Breast epithelium (tissue), 4 donors: ENCODE measurements at regions not wholly inside any gene's neighbourhood (a gene's known extent, or its start where the extent isn't known, plus 50 kb on each side); places are given as distances from the start of the nearest gene placed in this dataset.
"Not testable (repeated sequence)": the region's sequence is repeated elsewhere in the genome, so short reads cannot be mapped to it uniquely, and the experiment has no call there.

Experiments
- DNase-seq, 2 donors: peaks; one replicate each; pipeline ENCODE4 v3.0.0-alpha.2; 2019; ENCODE audit warnings: low spot score in 2 of 2
- H3K27ac ChIP-seq, 2 donors: fragments of 200-600 bp; sonication (generic) in 1 of 2; one replicate each; pipeline ENCODE4 v1.5.1; 2016 to 2019; ENCODE audit warnings: mild to moderate bottlenecking in 1 of 2
- H3K27me3 ChIP-seq, 2 donors: fragments of 200-600 bp; sonication (generic) in 1 of 2; one replicate each; pipeline versions ENCODE4 v1.5.1 to v1.6.0; 2017 to 2019; ENCODE audit warnings: control low read depth in 1 of 2, mild to moderate bottlenecking in 1 of 2
- H3K36me3 ChIP-seq: fragments of 200-600 bp; one replicate; pipeline ENCODE4 v1.5.1; 2019
- H3K4me1 ChIP-seq, 2 donors: fragments of 200-600 bp; sonication (generic); one replicate each; pipeline ENCODE4 v1.5.1; 2016 to 2019; ENCODE audit warnings: control low read depth in 1 of 2
- H3K4me3 ChIP-seq, 3 donors: fragments of 200-600 bp; sonication (generic); 1 replicate in 2 of 3; 2 replicates in 1 of 3; pipeline ENCODE4 v1.5.1; 2016 to 2019; ENCODE audit warnings: mild to moderate bottlenecking in 3 of 3, moderate library complexity in 2 of 3
- H3K9me3 ChIP-seq, 2 donors: fragments of 200-600 bp; sonication (generic) in 1 of 2; one replicate each; pipeline ENCODE4 v1.5.1; 2016 to 2019; ENCODE audit warnings: control low read depth in 1 of 2
- POLR2A ChIP-seq: fragments of 450-650 bp; IDR thresholded peaks from one replicate; pipeline ENCODE4 v1.6.1; 2016; ENCODE audit warnings: antibody characterized with exemption, mild to moderate bottlenecking, moderate library complexity
- POLR2AphosphoS5 ChIP-seq, 3 donors: sonication (generic); formaldehyde crosslinking; IDR thresholded peaks; one replicate each; pipeline ENCODE4 v1.6.1; 2017; ENCODE audit warnings: antibody characterized with exemption in 3 of 3
- intact Hi-C: fragments of 100-400 bp; cut with DNase I; formaldehyde crosslinking; loops from one replicate; pipeline ENCODE4 v1.15.1; 2023; ENCODE audit warnings: low total_unique reads
- TF ChIP-seq, protein P1 (sequence below), 3 donors: fragments of 450-650 bp; IDR thresholded peaks; one replicate each; pipeline ENCODE4 v1.5.1; 2016 to 2017; ENCODE audit warnings: antibody characterized with exemption in 3 of 3, mild to moderate bottlenecking in 3 of 3, moderate library complexity in 3 of 3

DNA sequence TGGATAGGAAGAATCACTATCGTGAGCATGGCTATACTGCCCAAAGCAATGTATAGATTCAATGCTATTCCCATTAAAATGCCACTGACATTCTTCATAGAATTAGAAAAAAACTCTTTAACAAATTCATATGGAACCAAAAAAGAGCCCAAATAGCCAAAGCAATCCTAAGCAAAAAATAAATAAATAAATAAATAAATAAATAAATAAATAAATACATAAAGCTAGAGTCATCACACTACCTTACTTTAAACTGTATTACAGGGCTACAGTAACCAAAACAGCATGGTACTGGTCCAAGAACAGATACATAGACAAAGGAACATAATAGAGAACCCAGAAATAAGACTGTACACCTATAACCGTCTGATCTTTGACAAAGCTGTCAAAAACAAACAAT, 180.4 kb upstream of the CDKN2B start:
- no peaks in the 10 kb centered on the region for H3K9me3 ChIP-seq
- no peak overlapping the region for H3K27ac ChIP-seq
- intact Hi-C loops = no loop called here
- no peak for DNase-seq
- H3K27me3 ChIP-seq = no peaks in the 10 kb centered on the region
- H3K4me1 ChIP-seq = no peaks in the 10 kb centered on the region
- no peaks in the 10 kb centered on the region for H3K36me3 ChIP-seq
- no peak overlapping the region for H3K4me3 ChIP-seq
- no peak for TF ChIP-seq POLR2AphosphoS5 (IDR thresholded peaks at IDR 0.05)
- TF ChIP-seq, protein P1, sequence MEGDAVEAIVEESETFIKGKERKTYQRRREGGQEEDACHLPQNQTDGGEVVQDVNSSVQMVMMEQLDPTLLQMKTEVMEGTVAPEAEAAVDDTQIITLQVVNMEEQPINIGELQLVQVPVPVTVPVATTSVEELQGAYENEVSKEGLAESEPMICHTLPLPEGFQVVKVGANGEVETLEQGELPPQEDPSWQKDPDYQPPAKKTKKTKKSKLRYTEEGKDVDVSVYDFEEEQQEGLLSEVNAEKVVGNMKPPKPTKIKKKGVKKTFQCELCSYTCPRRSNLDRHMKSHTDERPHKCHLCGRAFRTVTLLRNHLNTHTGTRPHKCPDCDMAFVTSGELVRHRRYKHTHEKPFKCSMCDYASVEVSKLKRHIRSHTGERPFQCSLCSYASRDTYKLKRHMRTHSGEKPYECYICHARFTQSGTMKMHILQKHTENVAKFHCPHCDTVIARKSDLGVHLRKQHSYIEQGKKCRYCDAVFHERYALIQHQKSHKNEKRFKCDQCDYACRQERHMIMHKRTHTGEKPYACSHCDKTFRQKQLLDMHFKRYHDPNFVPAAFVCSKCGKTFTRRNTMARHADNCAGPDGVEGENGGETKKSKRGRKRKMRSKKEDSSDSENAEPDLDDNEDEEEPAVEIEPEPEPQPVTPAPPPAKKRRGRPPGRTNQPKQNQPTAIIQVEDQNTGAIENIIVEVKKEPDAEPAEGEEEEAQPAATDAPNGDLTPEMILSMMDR (IDR thresholded peaks at IDR 0.05) = no peak
- TF ChIP-seq POLR2A = no peak

DNA sequence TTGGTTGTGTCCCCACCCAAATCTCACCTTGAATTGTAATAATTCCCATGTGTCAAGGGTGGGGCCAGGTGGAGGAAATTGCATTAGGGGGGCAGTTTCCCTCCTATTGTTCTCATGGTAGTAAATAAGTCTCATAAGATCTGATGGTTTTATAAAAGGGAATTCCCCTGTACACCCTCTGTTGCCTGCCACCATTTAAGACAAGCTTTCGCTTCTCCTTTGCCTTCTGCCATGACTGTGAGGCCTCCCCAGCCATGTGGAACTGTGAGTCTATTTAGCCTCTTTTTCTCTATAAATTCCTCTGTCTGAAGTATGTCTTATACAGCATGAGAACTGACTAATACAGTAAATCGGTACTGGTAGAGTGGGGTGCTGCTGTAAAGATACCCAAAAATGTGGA, 187.9 kb upstream of the CDKN2B start:
- H3K4me1 ChIP-seq, DNase-seq, H3K27me3 ChIP-seq, intact Hi-C loops, H3K27ac ChIP-seq, H3K4me3 ChIP-seq, H3K9me3 ChIP-seq, H3K36me3 ChIP-seq: not testable (repeated sequence)

DNA sequence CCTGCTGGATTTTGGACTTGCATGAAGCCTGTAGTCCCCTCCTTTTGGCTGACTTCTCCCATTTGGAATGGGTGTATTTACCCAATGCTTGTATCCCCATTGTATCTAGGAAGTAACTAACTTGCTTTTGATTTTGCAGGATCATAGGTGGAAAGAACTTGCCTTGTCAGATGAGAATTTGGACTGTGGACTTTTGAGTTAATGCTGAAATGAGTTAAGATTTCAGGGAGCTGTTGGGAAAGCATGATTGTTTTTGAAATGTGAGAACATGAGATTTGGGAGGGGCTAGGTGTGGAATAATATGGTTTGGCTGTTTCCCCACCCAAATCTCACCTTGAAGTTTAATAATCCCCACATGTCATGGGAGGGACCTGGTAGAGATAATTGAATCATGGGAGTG, 189.6 kb upstream of the CDKN2B start:
- intact Hi-C loops = no loop called here
- H3K9me3 ChIP-seq = no peaks in the 10 kb centered on the region
- no peak for DNase-seq
- H3K27ac ChIP-seq = no peak overlapping the region
- no peaks in the 10 kb centered on the region for H3K27me3 ChIP-seq
- H3K36me3 ChIP-seq = no peaks in the 10 kb centered on the region
- H3K4me3 ChIP-seq = no peak overlapping the region
- no peaks in the 10 kb centered on the region for H3K4me1 ChIP-seq
- TF ChIP-seq POLR2A = no peak
- TF ChIP-seq, protein P1 (IDR thresholded peaks at IDR 0.05) = no peak
- TF ChIP-seq POLR2AphosphoS5 (IDR thresholded peaks at IDR 0.05) = no peak

DNA sequence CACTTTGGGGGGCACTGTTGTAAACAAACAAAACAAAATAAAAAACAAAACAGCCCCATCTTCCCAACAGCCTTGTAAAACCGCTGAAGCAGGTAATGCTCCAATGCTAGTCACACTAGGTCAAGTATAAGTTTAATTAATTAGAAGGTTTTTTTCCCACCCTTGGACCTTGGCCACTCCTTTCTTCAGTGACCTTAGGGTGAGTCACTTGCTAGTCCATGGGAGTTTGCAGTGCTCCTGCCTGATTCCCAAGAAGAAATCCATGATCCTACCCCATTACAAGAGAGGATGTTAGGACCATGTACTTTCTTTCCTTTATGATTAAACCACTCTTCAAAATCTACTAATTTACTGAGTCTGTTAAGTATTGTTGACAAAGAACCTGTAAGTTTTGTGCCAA, 192.2 kb upstream of the CDKN2B start:
- TF ChIP-seq, protein P1 (IDR thresholded peaks at IDR 0.05) = no peak
- TF ChIP-seq POLR2AphosphoS5 (IDR thresholded peaks at IDR 0.05) = no peak
- TF ChIP-seq POLR2A = no peak

DNA sequence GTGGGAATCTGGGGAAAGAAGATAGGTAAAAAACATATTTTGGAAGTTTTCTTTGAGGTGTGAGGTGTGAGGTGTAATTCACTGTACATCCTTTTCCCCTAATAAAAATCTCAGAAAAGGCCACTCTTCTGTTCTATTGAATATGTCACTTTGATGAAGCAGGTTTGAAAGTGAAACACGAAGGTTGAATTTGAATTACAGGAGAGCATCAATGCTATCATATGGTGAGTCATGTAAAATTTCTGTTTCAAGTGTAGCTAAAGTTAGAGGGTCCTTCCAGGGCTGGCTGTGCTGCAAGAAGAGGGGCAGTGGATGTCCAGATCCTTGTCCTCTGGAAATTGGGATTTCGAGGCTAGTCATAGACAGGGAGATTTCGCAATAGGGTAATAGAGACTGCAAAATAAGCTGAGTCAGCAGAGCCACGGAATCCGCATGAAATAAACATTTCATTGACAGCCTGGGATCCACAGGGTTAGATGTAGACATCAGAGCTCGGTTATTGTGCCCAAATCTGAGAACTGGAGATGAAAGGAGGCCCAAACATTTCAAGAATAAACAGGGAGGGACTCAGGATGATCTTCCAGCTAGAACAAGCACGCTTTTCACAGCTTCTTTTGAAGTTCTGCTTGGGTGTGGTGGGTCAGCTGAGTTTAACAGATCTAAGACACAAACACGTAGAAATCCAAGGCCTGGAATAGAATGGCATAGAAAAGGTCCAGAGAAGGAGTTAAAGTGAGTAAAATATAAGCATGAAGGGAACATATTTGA, 194.4 kb upstream of the CDKN2B start:
- Histone ChIP-seq H3K9me3 (no peaks in the 10 kb centered on the region), H3K36me3 (no peaks in the 10 kb centered on the region), H3K4me3 (no peak overlapping the region), H3K27me3 (no peaks in the 10 kb centered on the region), H3K4me1 (no peaks in the 10 kb centered on the region), H3K27ac (no peak overlapping the region)
- TF ChIP-seq, protein P1 (IDR thresholded peaks at IDR 0.05) = no peak
- no peak for TF ChIP-seq POLR2A
- TF ChIP-seq POLR2AphosphoS5 (IDR thresholded peaks at IDR 0.05) = no peak
- intact Hi-C loops = no loop called here
- no peak for DNase-seq

More for the DNA sequence above, 192.2 kb upstream of the CDKN2B start:
- intact Hi-C loops = no loop called here
- Histone ChIP-seq H3K9me3 (no peaks in the 10 kb centered on the region), H3K27me3 (no peaks in the 10 kb centered on the region), H3K4me1 (no peaks in the 10 kb centered on the region), H3K4me3 (no peak overlapping the region), H3K27ac (no peak overlapping the region), H3K36me3 (no peaks in the 10 kb centered on the region)
- DNase-seq = no peak

DNA sequence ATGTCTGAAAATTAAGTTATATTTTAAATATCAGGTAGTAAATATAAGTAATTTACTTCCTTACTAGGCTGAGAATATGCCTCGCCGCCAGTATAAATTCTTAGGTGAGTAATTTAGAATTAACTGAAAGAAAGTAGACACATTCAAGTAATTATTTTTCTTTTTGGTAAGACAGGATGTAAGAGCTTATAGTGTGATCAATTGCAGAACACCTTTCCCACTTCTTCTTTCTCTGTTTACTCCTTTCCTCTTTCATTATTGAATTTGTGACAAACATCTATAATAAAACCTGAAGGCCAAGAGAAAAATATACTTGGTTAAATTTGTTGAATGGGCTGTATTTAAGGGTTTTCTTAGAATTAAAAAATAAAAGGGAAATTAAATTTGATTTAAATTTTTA, 195.1 kb upstream of the CDKN2B start:
- no peak for DNase-seq
- no peaks in the 10 kb centered on the region for H3K27me3 ChIP-seq
- no peak for TF ChIP-seq POLR2A
- no peaks in the 10 kb centered on the region for H3K4me1 ChIP-seq
- H3K27ac ChIP-seq = no peak overlapping the region
- intact Hi-C loops = no loop called here
- H3K4me3 ChIP-seq = no peak overlapping the region
- no peaks in the 10 kb centered on the region for H3K9me3 ChIP-seq
- H3K36me3 ChIP-seq = no peaks in the 10 kb centered on the region
